B cell (primary cell): ENCODE measurements at regions not wholly inside any gene's neighbourhood (a gene's known extent, or its start where the extent isn't known, plus 50 kb on each side); places are given as distances from the start of the nearest gene placed in this dataset.

Experiments
- CTCF ChIP-seq: fragments of 200-600 bp; IDR thresholded peaks from one replicate; pipeline ENCODE4 v1.8.0; 2022; ENCODE audit warnings: antibody characterized with exemption, mild to moderate bottlenecking
- EZH2 ChIP-seq: IDR thresholded peaks from 2 replicates; pipeline ENCODE4 v1.6.1; 2012; ENCODE audit warnings: borderline replicate concordance, low read depth, mild to moderate bottlenecking, moderate library complexity, low read length; ENCODE audit not compliant: insufficient read depth, poor library complexity, severe bottlenecking

GRCh38 chr9:1957856-1958255 is 57.3 kb upstream of the SMARCA2 start:
- TF ChIP-seq CTCF (no peak), EZH2 (no peak)
